Hepatocyte (in vitro differentiated cells): ENCODE measurements at regions not wholly inside any gene's neighbourhood (a gene's known extent, or its start where the extent isn't known, plus 50 kb on each side); places are given as distances from the start of the nearest gene placed in this dataset.

ENCODE experiments used
- CTCF ChIP-seq: fragments of 200-600 bp; sonication (generic); IDR thresholded peaks from 2 replicates; pipeline ENCODE4 v1.5.1; 2016; ENCODE audit warnings: antibody characterized with exemption, mild to moderate bottlenecking; ENCODE audit not compliant: poor library complexity
- EZH2phosphoT487 ChIP-seq: fragments of 200-600 bp; sonication (generic); IDR thresholded peaks from one replicate; pipeline ENCODE4 v1.6.1; 2018; ENCODE audit warnings: antibody characterized with exemption, mild to moderate bottlenecking, low read depth, moderate library complexity; ENCODE audit not compliant: unreplicated experiment, severe bottlenecking

- TF ChIP-seq CTCF (no peak), EZH2phosphoT487 (no peak)
These were observed 214.0 kb upstream of the TRIB2 start for GRCh38 chr2:12502759-12503158.
